NCI-H526 (cell line): ENCODE measurements at regions not wholly inside any gene's neighbourhood (a gene's known extent, or its start where the extent isn't known, plus 50 kb on each side); places are given as distances from the start of the nearest gene placed in this dataset.

ENCODE experiments used
- DNase-seq, 2 experiments: peaks; one replicate each; lab custom pipeline; 2025; lab: John Stamatoyannopoulos, UW

GRCh38 chr3:115330430-115330829 lies 183.3 kb upstream of the ZBTB20 start:
- no peak for DNase-seq

GRCh38 chr3:115332998-115333397 lies 185.9 kb upstream of the ZBTB20 start:
- DNase-seq: no peak

- no peak for DNase-seq
Measured at GRCh38 chr3:115336836-115337235, 189.7 kb upstream of the ZBTB20 start.

GRCh38 chr3:115340586-115340985 lies 193.5 kb upstream of the ZBTB20 start:
- no peak for DNase-seq

- no peak for DNase-seq
Measured at GRCh38 chr3:115341208-115341607, 194.1 kb upstream of the ZBTB20 start.

GRCh38 chr3:115347737-115348136 lies 200.6 kb upstream of the ZBTB20 start:
- DNase-seq: no peak

GRCh38 chr3:115348412-115348811 lies 201.3 kb upstream of the ZBTB20 start:
- no peak for DNase-seq

GRCh38 chr3:115348951-115349745 lies 202.1 kb upstream of the ZBTB20 start:
- DNase-seq: no peak

GRCh38 chr3:115350606-115351005 lies 203.5 kb upstream of the ZBTB20 start:
- no peak for DNase-seq

GRCh38 chr3:115351193-115351592 lies 204.1 kb upstream of the ZBTB20 start:
- no peak for DNase-seq

- no peak for DNase-seq
Measured at GRCh38 chr3:115354010-115354409, 206.9 kb upstream of the ZBTB20 start.

GRCh38 chr3:115357456-115357855 lies 210.4 kb upstream of the ZBTB20 start:
- DNase-seq: no peak

- DNase-seq: no peak
Measured at GRCh38 chr3:115359536-115359935, 212.4 kb upstream of the ZBTB20 start.

GRCh38 chr3:115361806-115362205 lies 214.7 kb upstream of the ZBTB20 start:
- DNase-seq: no peak

GRCh38 chr3:115363071-115363470 lies 216.0 kb upstream of the ZBTB20 start:
- DNase-seq: peak; percentile 56 to 66

GRCh38 chr3:115369021-115369420 lies 221.9 kb upstream of the ZBTB20 start:
- no peak for DNase-seq

- DNase-seq: no peak
Measured at GRCh38 chr3:115375362-115375761, 228.3 kb upstream of the ZBTB20 start.

- DNase-seq: no peak
Measured at GRCh38 chr3:115380883-115381572, 233.9 kb upstream of the ZBTB20 start.

GRCh38 chr3:115381573-115381912 lies 234.5 kb upstream of the ZBTB20 start:
- no peak for DNase-seq

GRCh38 chr3:115381931-115382330 lies 234.8 kb upstream of the ZBTB20 start:
- no peak for DNase-seq

GRCh38 chr3:115384381-115384780 lies 237.3 kb upstream of the ZBTB20 start:
- no peak for DNase-seq

GRCh38 chr3:115385774-115386730 lies 237.3 kb upstream of the GAP43 start:
- DNase-seq: no peak
